Left cardiac atrium (tissue), 4 donors: ENCODE measurements at regions not wholly inside any gene's neighbourhood (a gene's known extent, or its start where the extent isn't known, plus 50 kb on each side); places are given as distances from the start of the nearest gene placed in this dataset.

ENCODE experiments used
- ATAC-seq, 2 donors: fragments of 200-7000 bp; cut with Tn5 transposase; one replicate each; pipeline ENCODE4 v1.9.1; 2020; ENCODE audit warnings: mild to moderate bottlenecking in 2 of 2, moderate library complexity in 2 of 2
- DNase-seq: peaks from one replicate; pipeline ENCODE4 v3.0.0-alpha.2; 2020
- intact Hi-C, 2 donors: fragments of 100-400 bp; cut with DNase I; formaldehyde crosslinking; loops; one replicate each; pipeline versions ENCODE4 v1.14.1 to v1.15.1; 2022 to 2023
- donor health status: DM: no; HTN: yes; CAD: no.
- donor health status: DM: no; HTN: yes; CAD: no; lungs with severe emphysema.
- donor health status: DM: yes; HTN: yes; CAD: no.
- donor health status: Dilated cardiomyopathy.

GRCh38 chr14:95444132-95445129 is 72.0 kb downstream of the SYNE3 start:
- intact Hi-C loops = loop anchor here in 1 of 2 donors (5.0 kb wide), 1 partner anchor 83 kb away; no protein-coding TSS in a partner anchor
- no peak for DNase-seq
- ATAC-seq = no peak

GRCh38 chr14:95442633-95443021 is 73.8 kb downstream of the SYNE3 start:
- ATAC-seq = peak; percentile 93 to 97
- DNase-seq = peak; percentile 89
- intact Hi-C loops = loop anchor here (1.0 to 5.0 kb wide), 2 partner anchors 85 kb away; no protein-coding TSS in a partner anchor

GRCh38 chr14:95442016-95442632 is 74.3 kb downstream of the SYNE3 start:
- ATAC-seq = peak in 1 of 2 donors; percentile 9
- intact Hi-C loops = loop anchor here (1.0 to 5.0 kb wide), 2 partner anchors 85 kb away; no protein-coding TSS in a partner anchor

GRCh38 chr14:95440951-95441350 is 75.5 kb downstream of the SYNE3 start:
- intact Hi-C loops = loop anchor here in 1 of 2 donors (5.0 kb wide), 1 partner anchor 86 kb away; no protein-coding TSS in a partner anchor
- DNase-seq (no peak), ATAC-seq (no peak)

More at GRCh38 chr14:95442016-95442632, 74.3 kb downstream of the SYNE3 start:
- no peak for DNase-seq

- intact Hi-C loops = loop anchor here in 1 of 2 donors (5.0 kb wide), 1 partner anchor 87 kb away; no protein-coding TSS in a partner anchor
- DNase-seq (no peak), ATAC-seq (no peak)
Observed at GRCh38 chr14:95440496-95440895, 76.0 kb downstream of the SYNE3 start.

GRCh38 chr14:95439881-95440280 is 76.6 kb downstream of the SYNE3 start:
- intact Hi-C loops = loop anchor here (5.0 to 10.0 kb wide), 3 partner anchors 87 to 345 kb away; no protein-coding TSS in a partner anchor
- no peak for DNase-seq
- ATAC-seq = no peak

- intact Hi-C loops = loop anchor here in 1 of 2 donors (10.0 kb wide), 2 partner anchors 243 to 343 kb away; no protein-coding TSS in a partner anchor
- no peak for ATAC-seq
- DNase-seq = no peak
Observed at GRCh38 chr14:95437715-95438114, 78.7 kb downstream of the SYNE3 start.

- ATAC-seq = no peak
- no peak for DNase-seq
- intact Hi-C loops = loop anchor here in 1 of 2 donors (10.0 kb wide), 2 partner anchors 242 to 342 kb away; no protein-coding TSS in a partner anchor
Observed at GRCh38 chr14:95436354-95436753, 80.1 kb downstream of the SYNE3 start.

- intact Hi-C loops = loop anchor here in 1 of 2 donors (5.0 to 10.0 kb wide), 3 partner anchors 239 to 558 kb away; no protein-coding TSS in a partner anchor
- no peak for DNase-seq
- no peak for ATAC-seq
Observed at GRCh38 chr14:95434121-95434520, 82.3 kb downstream of the SYNE3 start.

GRCh38 chr14:95433094-95433478 is 83.4 kb downstream of the SYNE3 start:
- DNase-seq (no peak), ATAC-seq (no peak)
- intact Hi-C loops = loop anchor here in 1 of 2 donors (2.0 to 10.0 kb wide), 4 partner anchors 238 to 744 kb away; no protein-coding TSS in a partner anchor

GRCh38 chr14:95432144-95433093 is 84.0 kb downstream of the SYNE3 start:
- ATAC-seq (peak; percentile 87 to 88), DNase-seq (peak; percentile 61)
- intact Hi-C loops = loop anchor here in 1 of 2 donors (2.0 to 10.0 kb wide), 4 partner anchors 238 to 744 kb away; no protein-coding TSS in a partner anchor

- intact Hi-C loops = loop anchor here in 1 of 2 donors (2.0 to 10.0 kb wide), 4 partner anchors 237 to 743 kb away; no protein-coding TSS in a partner anchor
- DNase-seq (no peak), ATAC-seq (peak; percentile 58 to 69)
Observed at GRCh38 chr14:95431199-95432143, 85.0 kb downstream of the SYNE3 start.

- intact Hi-C loops = no loop called here
- ATAC-seq (no peak), DNase-seq (no peak)
Observed at GRCh38 chr14:95428557-95428956, 87.9 kb downstream of the SYNE3 start.

GRCh38 chr14:95426116-95426475 is 90.4 kb downstream of the SYNE3 start:
- ATAC-seq (no peak), DNase-seq (no peak)
- intact Hi-C loops = no loop called here

- intact Hi-C loops = no loop called here
- DNase-seq (no peak), ATAC-seq (no peak)
Observed at GRCh38 chr14:95425369-95426115, 90.9 kb downstream of the SYNE3 start.

- DNase-seq = peak; percentile 47
- peak; percentile 50 to 89 for ATAC-seq
- intact Hi-C loops = no loop called here
Observed at GRCh38 chr14:95424529-95424928, 91.9 kb downstream of the SYNE3 start.
